ENCODE measurements at regions not wholly inside any gene's neighbourhood (a gene's known extent, or its start where the extent isn't known, plus 50 kb on each side); places are given as distances from the start of the nearest gene placed in this dataset.

DNA sequence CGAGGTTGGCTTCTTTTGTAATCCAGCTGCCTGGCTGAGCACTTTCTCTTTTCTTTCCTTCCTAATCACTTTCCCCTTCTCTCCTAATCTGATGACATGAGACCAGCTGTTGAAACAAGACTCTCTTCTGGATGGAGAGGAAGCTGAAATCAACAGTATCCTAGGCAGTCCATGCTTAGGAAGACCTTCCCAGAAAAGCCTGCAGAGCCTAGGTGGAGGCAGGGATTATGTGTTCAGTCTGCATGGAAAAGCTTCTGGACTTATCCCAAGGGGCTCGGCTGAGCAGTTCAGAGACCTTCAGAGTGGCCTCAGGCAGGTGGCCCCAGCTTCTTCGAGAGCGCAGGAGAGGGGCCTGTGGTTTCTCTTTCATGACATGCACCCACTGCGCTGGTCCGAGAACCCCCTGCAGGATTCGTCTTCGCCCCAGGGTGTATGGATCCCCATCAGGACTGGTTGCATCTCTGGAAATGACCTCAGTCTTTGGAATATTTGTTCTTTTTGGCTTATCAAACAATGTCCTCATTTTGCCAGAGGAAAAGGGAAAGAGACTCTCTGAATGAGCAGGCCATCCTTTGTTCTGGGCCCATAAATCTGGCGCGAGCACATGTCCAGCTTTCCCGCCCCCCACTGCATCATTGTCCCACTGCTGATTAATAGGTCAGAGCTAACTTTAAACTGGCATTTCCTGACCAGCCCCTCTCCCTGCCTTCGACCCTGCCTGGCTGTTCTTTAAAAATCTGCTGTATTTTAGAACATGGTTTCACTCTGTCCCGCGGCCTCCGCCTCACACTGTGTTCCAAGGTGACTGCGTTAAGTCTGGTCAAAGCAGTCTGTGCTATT is 177.9 kb upstream of the KLF4 start:
- H3K4me1 ChIP-seq (ENCODE audit: control insufficient read depth in 2 of 2, insufficient read depth in 2 of 2, low read length in 2 of 2) = no peaks in the 10 kb centered on the region
- 87% methylated on average over 14 of the region's 16 CpGs for WGBS (ENCODE audit: insufficient coverage)
- H3K79me2 ChIP-seq (ENCODE audit: control insufficient read depth, insufficient read depth, low read length) = no peaks in the 10 kb centered on the region
- Mint-ChIP-seq H3K9me3 (ENCODE audit: insufficient read depth) (no peaks in the 10 kb centered on the region), H3K27ac (no peak overlapping the region), H3K27me3 (peaks cover 7% of the 10 kb centered on the region), H3K4me3 (no peak overlapping the region), H3K4me1 (no peaks in the 10 kb centered on the region)
- no peaks in the 10 kb centered on the region for H3K36me3 ChIP-seq (replicated peaks in 1 of 2; ENCODE audit: control extremely low read depth in 1 of 2, control insufficient read depth in 1 of 2, extremely low read depth in 1 of 2, insufficient read depth in 2 of 2, low read length in 1 of 2)
- H2AFZ ChIP-seq (ENCODE audit: insufficient read depth, low read depth, low read length, poor library complexity, severe bottlenecking) = no peak overlapping the region
- ChIA-PET POLR2A (no interaction called here), CTCF (no interaction called here)
- H3K9ac ChIP-seq (ENCODE audit: low read length) = no peak overlapping the region
- DNase-seq (no peak), ATAC-seq (ENCODE audit: low read depth) (no peak)
- H4K20me1 ChIP-seq (ENCODE audit: control insufficient read depth, insufficient read depth, low read length, poor library complexity, severe bottlenecking) = no peaks in the 10 kb centered on the region
- no peaks in the 10 kb centered on the region for H3K27me3 ChIP-seq (replicated peaks in 1 of 4; ENCODE audit: control extremely low read depth in 1 of 4, control insufficient read depth in 3 of 4, insufficient read depth in 4 of 4, low read length in 3 of 4)
- no peak overlapping the region for H3K4me3 ChIP-seq (ENCODE audit: control extremely low read depth in 1 of 5, extremely low read depth in 1 of 5, insufficient read depth in 1 of 5, low read depth in 2 of 5, low read length in 4 of 5)
- no peak for TF ChIP-seq CTCF (IDR thresholded peaks at IDR 0.05)
- TF ChIP-seq EZH2 (IDR thresholded peaks at IDR 0.05; ENCODE audit: borderline replicate concordance, insufficient read depth, low read depth, low read length, poor library complexity, severe bottlenecking) = no peak
- H3K4me2 ChIP-seq (replicated peaks; ENCODE audit: low read depth, low read length, poor library complexity, severe bottlenecking) = no peak overlapping the region
- H3K9me3 ChIP-seq (ENCODE audit: control extremely low read depth in 1 of 3, control insufficient read depth in 2 of 3, insufficient read depth in 1 of 3, low read length in 2 of 3) = no peaks in the 10 kb centered on the region
- no peak overlapping the region for H3K27ac ChIP-seq (ENCODE audit: low read length in 2 of 2)
- intact Hi-C loops (cut with micrococcal nuclease) = no loop called here

DNA sequence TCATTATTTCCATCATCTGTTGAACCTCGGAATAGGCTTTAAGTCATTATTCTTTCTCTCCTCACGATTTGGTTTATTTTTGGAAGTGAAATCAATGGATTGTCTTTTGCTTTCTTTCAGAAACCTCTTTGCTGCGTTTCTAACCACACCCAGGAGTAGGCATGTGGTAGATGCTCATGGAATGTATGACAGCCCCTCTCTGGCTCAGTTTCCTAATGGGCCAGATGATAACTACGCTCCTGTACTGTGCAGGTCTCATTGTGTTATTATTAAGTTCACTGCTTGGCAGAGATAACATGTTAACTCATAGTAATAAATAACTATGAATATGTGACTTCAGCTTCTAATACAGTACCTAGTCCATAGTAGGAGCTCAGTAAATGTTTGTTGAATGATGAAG is 175.5 kb upstream of the KLF4 start:
- H3K9me3 Mint-ChIP-seq (ENCODE audit: insufficient read depth) = no peaks in the 10 kb centered on the region
- POLR2A ChIA-PET = no interaction called here
- no peaks in the 10 kb centered on the region for H3K4me1 Mint-ChIP-seq
- no peak overlapping the region for H3K27ac Mint-ChIP-seq
- TF ChIP-seq EZH2 (IDR thresholded peaks at IDR 0.05; ENCODE audit: borderline replicate concordance, insufficient read depth, low read depth, low read length, poor library complexity, severe bottlenecking) = no peak
- no peak for TF ChIP-seq CTCF (IDR thresholded peaks at IDR 0.05)
- peaks cover 4% of the 10 kb centered on the region for H3K27me3 Mint-ChIP-seq
- no peaks in the 10 kb centered on the region for H4K20me1 ChIP-seq (ENCODE audit: control insufficient read depth, insufficient read depth, low read length, poor library complexity, severe bottlenecking)
- CTCF ChIA-PET = no interaction called here
- no peaks in the 10 kb centered on the region for H3K36me3 ChIP-seq (replicated peaks in 1 of 2; ENCODE audit: control extremely low read depth in 1 of 2, control insufficient read depth in 1 of 2, extremely low read depth in 1 of 2, insufficient read depth in 2 of 2, low read length in 1 of 2)
- H3K4me3 ChIP-seq (ENCODE audit: control extremely low read depth in 1 of 5, extremely low read depth in 1 of 5, insufficient read depth in 1 of 5, low read depth in 2 of 5, low read length in 4 of 5) = no peak overlapping the region
- H3K9ac ChIP-seq (ENCODE audit: low read length) = no peak overlapping the region
- no peaks in the 10 kb centered on the region for H3K4me1 ChIP-seq (ENCODE audit: control insufficient read depth in 2 of 2, insufficient read depth in 2 of 2, low read length in 2 of 2)
- DNase-seq (no peak), ATAC-seq (ENCODE audit: low read depth) (no peak)
- H3K27me3 ChIP-seq (replicated peaks in 1 of 4; ENCODE audit: control extremely low read depth in 1 of 4, control insufficient read depth in 3 of 4, insufficient read depth in 4 of 4, low read length in 3 of 4) = no peaks in the 10 kb centered on the region
- no peak overlapping the region for H3K27ac ChIP-seq (ENCODE audit: low read length in 2 of 2)
- no peak overlapping the region for H3K4me2 ChIP-seq (replicated peaks; ENCODE audit: low read depth, low read length, poor library complexity, severe bottlenecking)
- no CpG with 5 or more reads among the region's 4 CpGs for WGBS (ENCODE audit: insufficient coverage)
- H3K4me3 Mint-ChIP-seq = no peak overlapping the region
- no peaks in the 10 kb centered on the region for H3K9me3 ChIP-seq (ENCODE audit: control extremely low read depth in 1 of 3, control insufficient read depth in 2 of 3, insufficient read depth in 1 of 3, low read length in 2 of 3)
- H2AFZ ChIP-seq (ENCODE audit: insufficient read depth, low read depth, low read length, poor library complexity, severe bottlenecking) = no peak overlapping the region
- intact Hi-C loops (cut with micrococcal nuclease) = no loop called here
- H3K79me2 ChIP-seq (ENCODE audit: control insufficient read depth, insufficient read depth, low read length) = no peaks in the 10 kb centered on the region

Measured in B cell (primary cell).